ENCODE measurements at regions not wholly inside any gene's neighbourhood (a gene's known extent, or its start where the extent isn't known, plus 50 kb on each side); places are given as distances from the start of the nearest gene placed in this dataset.

DNA sequence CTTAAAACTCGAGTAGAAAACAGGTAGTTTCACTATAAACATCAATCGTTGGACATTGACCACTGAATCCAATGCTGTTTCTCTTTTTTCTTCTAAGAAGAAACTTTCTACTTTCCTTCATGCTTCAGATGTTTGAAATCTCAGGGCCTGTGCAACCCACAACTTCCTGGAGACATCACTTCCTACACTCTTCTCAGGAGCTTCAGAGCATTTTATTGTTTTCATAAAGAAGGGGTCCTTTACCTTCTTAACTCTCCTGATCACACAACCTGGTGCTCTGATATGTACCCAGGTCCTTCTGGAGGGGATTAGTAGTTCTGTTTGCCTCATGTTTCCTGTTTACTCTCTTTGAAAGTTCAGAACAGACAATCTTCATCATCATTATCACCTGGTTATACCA, 113.0 kb upstream of the VAV3 start:
- TF ChIP-seq JUN (IDR thresholded peaks at IDR 0.05) (no peak), FOSL2 (IDR thresholded peaks at IDR 0.05) (no peak), FOSL2 (CRISPR knock-in tag; IDR thresholded peaks at IDR 0.05) (no peak), RAD21 (conservative IDR thresholded peaks at IDR 0.05 in 1 of 2, IDR thresholded peaks at IDR 0.05 in 1 of 2) (no peak), CBX8 (IDR thresholded peaks at IDR 0.05) (no peak), RNF2 (IDR thresholded peaks at IDR 0.05; ENCODE audit: borderline replicate concordance, low read depth) (no peak), KDM1A (IDR thresholded peaks at IDR 0.05; ENCODE audit: low read depth) (no peak), SMC3 (IDR thresholded peaks at IDR 0.05) (no peak), HOXB5 (CRISPR knock-in tag; IDR thresholded peaks at IDR 0.05) (no peak), MAZ (IDR thresholded peaks at IDR 0.05; ENCODE audit: borderline replicate concordance, low read depth, low read length) (no peak), TFCP2L1 (CRISPR knock-in tag; IDR thresholded peaks at IDR 0.05) (no peak), ZNF302 (CRISPR knock-in tag; IDR thresholded peaks at IDR 0.05) (no peak), ESRRA (IDR thresholded peaks at IDR 0.05; ENCODE audit: borderline replicate concordance, low read length) (no peak), POLR2AphosphoS2 (conservative IDR thresholded peaks at IDR 0.05; ENCODE audit: low read length) (no peak), RCOR1 (IDR thresholded peaks at IDR 0.05; ENCODE audit: low read depth, low read length) (no peak), EHMT2 (IDR thresholded peaks at IDR 0.05; ENCODE audit: low read depth) (no peak), ZFP36 (IDR thresholded peaks at IDR 0.05; ENCODE audit: borderline replicate concordance, partially characterized antibody) (no peak), MAFK (IDR thresholded peaks at IDR 0.05; ENCODE audit: partially characterized antibody) (no peak)
- TF ChIP-seq, protein P1, sequence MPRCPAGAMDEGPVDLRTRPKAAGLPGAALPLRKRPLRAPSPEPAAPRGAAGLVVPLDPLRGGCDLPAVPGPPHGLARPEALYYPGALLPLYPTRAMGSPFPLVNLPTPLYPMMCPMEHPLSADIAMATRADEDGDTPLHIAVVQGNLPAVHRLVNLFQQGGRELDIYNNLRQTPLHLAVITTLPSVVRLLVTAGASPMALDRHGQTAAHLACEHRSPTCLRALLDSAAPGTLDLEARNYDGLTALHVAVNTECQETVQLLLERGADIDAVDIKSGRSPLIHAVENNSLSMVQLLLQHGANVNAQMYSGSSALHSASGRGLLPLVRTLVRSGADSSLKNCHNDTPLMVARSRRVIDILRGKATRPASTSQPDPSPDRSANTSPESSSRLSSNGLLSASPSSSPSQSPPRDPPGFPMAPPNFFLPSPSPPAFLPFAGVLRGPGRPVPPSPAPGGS (IDR thresholded peaks at IDR 0.05): no peak
- TF ChIP-seq, protein P2, sequence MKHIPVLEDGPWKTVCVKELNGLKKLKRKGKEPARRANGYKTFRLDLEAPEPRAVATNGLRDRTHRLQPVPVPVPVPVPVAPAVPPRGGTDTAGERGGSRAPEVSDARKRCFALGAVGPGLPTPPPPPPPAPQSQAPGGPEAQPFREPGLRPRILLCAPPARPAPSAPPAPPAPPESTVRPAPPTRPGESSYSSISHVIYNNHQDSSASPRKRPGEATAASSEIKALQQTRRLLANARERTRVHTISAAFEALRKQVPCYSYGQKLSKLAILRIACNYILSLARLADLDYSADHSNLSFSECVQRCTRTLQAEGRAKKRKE (CRISPR knock-in tag; IDR thresholded peaks at IDR 0.05; ENCODE audit: low read depth): no peak
- TF ChIP-seq, protein P3, sequence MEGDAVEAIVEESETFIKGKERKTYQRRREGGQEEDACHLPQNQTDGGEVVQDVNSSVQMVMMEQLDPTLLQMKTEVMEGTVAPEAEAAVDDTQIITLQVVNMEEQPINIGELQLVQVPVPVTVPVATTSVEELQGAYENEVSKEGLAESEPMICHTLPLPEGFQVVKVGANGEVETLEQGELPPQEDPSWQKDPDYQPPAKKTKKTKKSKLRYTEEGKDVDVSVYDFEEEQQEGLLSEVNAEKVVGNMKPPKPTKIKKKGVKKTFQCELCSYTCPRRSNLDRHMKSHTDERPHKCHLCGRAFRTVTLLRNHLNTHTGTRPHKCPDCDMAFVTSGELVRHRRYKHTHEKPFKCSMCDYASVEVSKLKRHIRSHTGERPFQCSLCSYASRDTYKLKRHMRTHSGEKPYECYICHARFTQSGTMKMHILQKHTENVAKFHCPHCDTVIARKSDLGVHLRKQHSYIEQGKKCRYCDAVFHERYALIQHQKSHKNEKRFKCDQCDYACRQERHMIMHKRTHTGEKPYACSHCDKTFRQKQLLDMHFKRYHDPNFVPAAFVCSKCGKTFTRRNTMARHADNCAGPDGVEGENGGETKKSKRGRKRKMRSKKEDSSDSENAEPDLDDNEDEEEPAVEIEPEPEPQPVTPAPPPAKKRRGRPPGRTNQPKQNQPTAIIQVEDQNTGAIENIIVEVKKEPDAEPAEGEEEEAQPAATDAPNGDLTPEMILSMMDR (IDR thresholded peaks at IDR 0.05): no peak
- WGBS (ENCODE audit: missing lambda C conversion rate): 2% methylated on average over 2 of the region's 2 CpGs
- CTCF ChIA-PET: no interaction called here
- no peaks in the 10 kb centered on the region for H3K9me3 ChIP-seq
- no peak for FAIRE-seq
- H3K4me2 ChIP-seq: no peak overlapping the region
- no peak for DNase-seq (ENCODE audit: low read depth in 1 of 2, low spot score in 1 of 2)
- no peak overlapping the region for H3K27ac ChIP-seq
- no peak for ATAC-seq
- H3K4me1 ChIP-seq: no peaks in the 10 kb centered on the region
- no peak overlapping the region for H3K4me3 ChIP-seq
- POLR2A ChIA-PET: no interaction called here

DNA sequence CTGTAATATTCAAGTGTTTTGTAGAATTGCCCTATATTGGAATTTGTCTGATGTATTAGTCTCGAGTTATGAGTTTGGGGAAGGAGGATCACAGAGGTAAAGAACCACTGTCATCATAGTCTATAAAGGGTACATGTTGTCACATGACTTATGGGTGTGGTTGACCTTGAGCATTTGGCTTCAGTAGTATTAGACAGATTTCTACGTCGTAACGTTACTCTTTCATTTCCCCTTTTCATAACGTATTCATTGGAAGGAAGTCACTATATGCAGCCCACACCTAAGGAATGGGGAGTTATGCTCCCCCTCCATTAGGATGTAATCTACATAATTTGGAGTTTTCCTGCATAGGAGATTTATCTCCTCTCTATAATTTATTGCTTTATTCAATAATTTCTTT, 110.1 kb upstream of the VAV3 start:
- H3K4me3 ChIP-seq: no peak overlapping the region
- DNase-seq (ENCODE audit: low read depth in 1 of 2, low spot score in 1 of 2) (no peak), FAIRE-seq (no peak), ATAC-seq (no peak)
- CTCF ChIA-PET: no interaction called here
- H3K27ac ChIP-seq: no peak overlapping the region
- 36% methylated on average over 5 of the region's 5 CpGs for WGBS (ENCODE audit: missing lambda C conversion rate)
- POLR2A ChIA-PET: no interaction called here
- no peaks in the 10 kb centered on the region for H3K4me1 ChIP-seq
- no peak overlapping the region for H3K4me2 ChIP-seq
- no peaks in the 10 kb centered on the region for H3K9me3 ChIP-seq
- TF ChIP-seq RAD21 (conservative IDR thresholded peaks at IDR 0.05 in 1 of 2, IDR thresholded peaks at IDR 0.05 in 1 of 2) (no peak), FOSL2 (IDR thresholded peaks at IDR 0.05) (no peak), FOSL2 (CRISPR knock-in tag; IDR thresholded peaks at IDR 0.05) (no peak), RFX5 (IDR thresholded peaks at IDR 0.05) (no peak), CBX8 (IDR thresholded peaks at IDR 0.05) (no peak), NR3C1 (IDR thresholded peaks at IDR 0.05) (no peak), HEYL (CRISPR knock-in tag; IDR thresholded peaks at IDR 0.05) (no peak), HOXB5 (CRISPR knock-in tag; IDR thresholded peaks at IDR 0.05) (no peak), ZFP36 (IDR thresholded peaks at IDR 0.05; ENCODE audit: borderline replicate concordance, partially characterized antibody) (no peak), TFCP2L1 (CRISPR knock-in tag; IDR thresholded peaks at IDR 0.05) (no peak), PHF8 (IDR thresholded peaks at IDR 0.05; ENCODE audit: borderline replicate concordance, low read depth) (no peak), BHLHE40 (IDR thresholded peaks at IDR 0.05; ENCODE audit: low read depth, low read length) (no peak), CHD2 (IDR thresholded peaks at IDR 0.05; ENCODE audit: low read length, partially characterized antibody) (no peak), TP53 (CRISPR knock-in tag; IDR thresholded peaks at IDR 0.05) (no peak), EHF (CRISPR knock-in tag; IDR thresholded peaks at IDR 0.05) (no peak), MAZ (IDR thresholded peaks at IDR 0.05; ENCODE audit: borderline replicate concordance, low read depth, low read length) (no peak)
- TF ChIP-seq, protein P4, sequence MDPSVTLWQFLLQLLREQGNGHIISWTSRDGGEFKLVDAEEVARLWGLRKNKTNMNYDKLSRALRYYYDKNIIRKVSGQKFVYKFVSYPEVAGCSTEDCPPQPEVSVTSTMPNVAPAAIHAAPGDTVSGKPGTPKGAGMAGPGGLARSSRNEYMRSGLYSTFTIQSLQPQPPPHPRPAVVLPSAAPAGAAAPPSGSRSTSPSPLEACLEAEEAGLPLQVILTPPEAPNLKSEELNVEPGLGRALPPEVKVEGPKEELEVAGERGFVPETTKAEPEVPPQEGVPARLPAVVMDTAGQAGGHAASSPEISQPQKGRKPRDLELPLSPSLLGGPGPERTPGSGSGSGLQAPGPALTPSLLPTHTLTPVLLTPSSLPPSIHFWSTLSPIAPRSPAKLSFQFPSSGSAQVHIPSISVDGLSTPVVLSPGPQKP (IDR thresholded peaks at IDR 0.05; ENCODE audit: low read depth, low read length): no peak
- TF ChIP-seq, protein P5, sequence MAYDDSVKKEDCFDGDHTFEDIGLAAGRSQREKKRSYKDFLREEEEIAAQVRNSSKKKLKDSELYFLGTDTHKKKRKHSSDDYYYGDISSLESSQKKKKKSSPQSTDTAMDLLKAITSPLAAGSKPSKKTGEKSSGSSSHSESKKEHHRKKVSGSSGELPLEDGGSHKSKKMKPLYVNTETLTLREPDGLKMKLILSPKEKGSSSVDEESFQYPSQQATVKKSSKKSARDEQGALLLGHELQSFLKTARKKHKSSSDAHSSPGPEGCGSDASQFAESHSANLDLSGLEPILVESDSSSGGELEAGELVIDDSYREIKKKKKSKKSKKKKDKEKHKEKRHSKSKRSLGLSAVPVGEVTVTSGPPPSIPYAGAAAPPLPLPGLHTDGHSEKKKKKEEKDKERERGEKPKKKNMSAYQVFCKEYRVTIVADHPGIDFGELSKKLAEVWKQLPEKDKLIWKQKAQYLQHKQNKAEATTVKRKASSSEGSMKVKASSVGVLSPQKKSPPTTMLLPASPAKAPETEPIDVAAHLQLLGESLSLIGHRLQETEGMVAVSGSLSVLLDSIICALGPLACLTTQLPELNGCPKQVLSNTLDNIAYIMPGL (CRISPR knock-in tag; IDR thresholded peaks at IDR 0.05; ENCODE audit: borderline replicate concordance): no peak
- TF ChIP-seq, protein P1 (IDR thresholded peaks at IDR 0.05): no peak
